Fibroblast of peridontal ligament (primary cell): ENCODE measurements at regions not wholly inside any gene's neighbourhood (a gene's known extent, or its start where the extent isn't known, plus 50 kb on each side); places are given as distances from the start of the nearest gene placed in this dataset.

Experiments
- DNase-seq: peaks from one replicate; pipeline ENCODE4 v3.0.0-alpha.2; 2010; ENCODE audit errors: extremely low read depth

GRCh38 chr20:48204499-48204898 lies 419.2 kb upstream of the SULF2 start:
- no peak for DNase-seq

- no peak for DNase-seq
These were observed 418.0 kb upstream of the SULF2 start for GRCh38 chr20:48203252-48203651.

GRCh38 chr20:48202334-48203113 lies 417.2 kb upstream of the SULF2 start:
- DNase-seq = no peak

GRCh38 chr20:48201885-48202284 lies 416.6 kb upstream of the SULF2 start:
- DNase-seq = no peak

- no peak for DNase-seq
These were observed 415.9 kb upstream of the SULF2 start for GRCh38 chr20:48201188-48201587.

- DNase-seq = no peak
These were observed 413.7 kb upstream of the SULF2 start for GRCh38 chr20:48198929-48199451.

GRCh38 chr20:48197066-48197465 lies 411.8 kb upstream of the SULF2 start:
- DNase-seq = no peak

GRCh38 chr20:48196486-48196885 lies 411.2 kb upstream of the SULF2 start:
- DNase-seq = no peak

GRCh38 chr20:48196001-48196400 lies 410.7 kb upstream of the SULF2 start:
- no peak for DNase-seq

- DNase-seq = no peak
These were observed 410.0 kb upstream of the SULF2 start for GRCh38 chr20:48195121-48195870.

- DNase-seq = no peak
These were observed 409.3 kb upstream of the SULF2 start for GRCh38 chr20:48194583-48194982.

- DNase-seq = no peak
These were observed 408.5 kb upstream of the SULF2 start for GRCh38 chr20:48193627-48194425.

- DNase-seq = no peak
These were observed 406.8 kb upstream of the SULF2 start for GRCh38 chr20:48192109-48192508.

GRCh38 chr20:48191200-48191599 lies 405.9 kb upstream of the SULF2 start:
- no peak for DNase-seq

- DNase-seq = no peak
These were observed 405.5 kb upstream of the SULF2 start for GRCh38 chr20:48190757-48191156.

- peak; percentile 42 for DNase-seq
These were observed 403.9 kb upstream of the SULF2 start for GRCh38 chr20:48189181-48189580.

GRCh38 chr20:48187851-48188250 lies 402.6 kb upstream of the SULF2 start:
- DNase-seq = peak; percentile 26

GRCh38 chr20:48186915-48187314 lies 401.6 kb upstream of the SULF2 start:
- DNase-seq = no peak

- no peak for DNase-seq
These were observed 401.2 kb upstream of the SULF2 start for GRCh38 chr20:48186447-48186846.

- DNase-seq = no peak
These were observed 398.9 kb upstream of the SULF2 start for GRCh38 chr20:48184229-48184628.

- no peak for DNase-seq
These were observed 396.1 kb upstream of the SULF2 start for GRCh38 chr20:48181261-48181935.

- DNase-seq = no peak
These were observed 395.3 kb upstream of the SULF2 start for GRCh38 chr20:48180618-48181017.
